ENCODE measurements at regions not wholly inside any gene's neighbourhood (a gene's known extent, or its start where the extent isn't known, plus 50 kb on each side); places are given as distances from the start of the nearest gene placed in this dataset.

GRCh38 chr18:25705650-25706049 lies 353.7 kb upstream of the ZNF521 start:
- no peak for DNase-seq

GRCh38 chr18:25704494-25704893 lies 352.5 kb upstream of the ZNF521 start:
- DNase-seq = no peak

GRCh38 chr18:25704071-25704470 lies 352.1 kb upstream of the ZNF521 start:
- DNase-seq = no peak

- no peak for DNase-seq
Measured at GRCh38 chr18:25701821-25702220, 349.9 kb upstream of the ZNF521 start.

- no peak for DNase-seq
Measured at GRCh38 chr18:25686960-25687500, 335.1 kb upstream of the ZNF521 start.

- no peak for DNase-seq
Measured at GRCh38 chr18:25685088-25685487, 333.1 kb upstream of the ZNF521 start.

GRCh38 chr18:25679491-25679890 lies 327.5 kb upstream of the ZNF521 start:
- no peak for DNase-seq

- DNase-seq = no peak
Measured at GRCh38 chr18:25678221-25678620, 326.3 kb upstream of the ZNF521 start.

GRCh38 chr18:25675123-25675850 lies 323.3 kb upstream of the ZNF521 start:
- DNase-seq = no peak

GRCh38 chr18:25674183-25674582 lies 322.2 kb upstream of the ZNF521 start:
- no peak for DNase-seq

- DNase-seq = no peak
Measured at GRCh38 chr18:25672490-25672889, 320.5 kb upstream of the ZNF521 start.

- DNase-seq = no peak
Measured at GRCh38 chr18:25669741-25670140, 317.8 kb upstream of the ZNF521 start.

GRCh38 chr18:25662272-25662671 lies 310.3 kb upstream of the ZNF521 start:
- no peak for DNase-seq

GRCh38 chr18:25661831-25662230 lies 309.9 kb upstream of the ZNF521 start:
- DNase-seq = no peak

- DNase-seq = no peak
Measured at GRCh38 chr18:25659541-25659940, 307.6 kb upstream of the ZNF521 start.

- DNase-seq = no peak
Measured at GRCh38 chr18:25658476-25658875, 306.5 kb upstream of the ZNF521 start.

GRCh38 chr18:25651553-25651952 lies 299.6 kb upstream of the ZNF521 start:
- no peak for DNase-seq

GRCh38 chr18:25650201-25650941 lies 298.4 kb upstream of the ZNF521 start:
- no peak for DNase-seq

GRCh38 chr18:25648716-25649260 lies 296.8 kb upstream of the ZNF521 start:
- no peak for DNase-seq

- DNase-seq = no peak
Measured at GRCh38 chr18:25647404-25647803, 295.4 kb upstream of the ZNF521 start.

- no peak for DNase-seq
Measured at GRCh38 chr18:25646971-25647370, 295.0 kb upstream of the ZNF521 start.

- DNase-seq = no peak
Measured at GRCh38 chr18:25639596-25639995, 287.6 kb upstream of the ZNF521 start.

- DNase-seq = no peak
Measured at GRCh38 chr18:25633563-25633962, 281.6 kb upstream of the ZNF521 start.

- no peak for DNase-seq
Measured at GRCh38 chr18:25630682-25631081, 278.7 kb upstream of the ZNF521 start.

Measured in effector CD4-positive, alpha-beta T cell (primary cell).